CD4-positive, alpha-beta T cell treated with Interleukin-4 for 1 hour (primary cell): ENCODE measurements at regions not wholly inside any gene's neighbourhood (a gene's known extent, or its start where the extent isn't known, plus 50 kb on each side); places are given as distances from the start of the nearest gene placed in this dataset.
"Not testable (repeated sequence)": the region's sequence is repeated elsewhere in the genome, so short reads cannot be mapped to it uniquely, and the experiment has no call there.

Experiments
- DNase-seq, 2 donors: peaks; one replicate each; pipeline ENCODE4 v3.0.0-alpha.2; 2020 to 2022

GRCh38 chr15:66968806-66969596, 96.4 kb upstream of the SMAD3 start:
- no peak for DNase-seq

GRCh38 chr15:66974131-66974530, 91.3 kb upstream of the SMAD3 start:
- DNase-seq: not testable (repeated sequence)

- DNase-seq: not testable (repeated sequence)
Observed at GRCh38 chr15:66976106-66976640, 89.2 kb upstream of the SMAD3 start.

DNA sequence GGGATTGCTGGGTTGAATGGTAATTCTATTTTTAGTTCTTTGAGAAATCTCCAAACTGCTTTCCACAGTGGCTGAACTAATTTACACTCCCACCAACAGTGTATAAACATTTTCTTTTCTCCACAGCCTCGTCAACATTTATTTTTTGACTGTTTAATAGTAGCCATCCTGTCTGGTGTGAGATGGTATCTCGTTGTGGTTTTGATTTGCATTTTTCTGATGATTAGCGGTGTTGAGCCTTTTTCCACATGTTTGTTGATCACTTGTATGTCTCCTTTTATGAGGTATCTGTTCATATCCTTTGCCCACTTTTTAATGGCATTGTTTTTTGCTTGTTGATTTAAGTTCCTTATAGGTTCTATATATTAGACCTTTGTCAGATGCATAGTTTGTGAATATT, 85.1 kb upstream of the SMAD3 start:
- not testable (repeated sequence) for DNase-seq

- DNase-seq: no peak
Observed at GRCh38 chr15:66981771-66982170, 83.6 kb upstream of the SMAD3 start.

DNA sequence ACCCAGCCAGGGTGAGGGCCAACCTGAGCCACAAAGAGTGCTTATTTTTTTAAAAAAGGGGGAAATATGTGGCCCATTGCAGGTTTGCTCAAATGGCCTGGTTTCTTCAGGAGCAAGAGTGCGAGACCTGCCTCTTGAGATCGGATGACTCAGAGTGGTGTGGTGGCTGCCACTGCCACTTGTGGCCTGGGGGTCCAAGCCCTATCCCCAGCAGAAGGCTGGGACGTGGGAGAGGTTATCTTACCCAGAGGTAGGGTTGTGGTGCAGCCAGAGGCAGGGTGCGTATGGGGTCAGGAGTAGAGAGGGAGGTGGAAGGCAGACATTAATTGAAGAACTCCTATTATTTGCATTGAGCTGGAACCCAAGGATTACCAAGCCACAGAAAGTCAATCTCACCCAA, 83.2 kb upstream of the SMAD3 start:
- DNase-seq: no peak

DNA sequence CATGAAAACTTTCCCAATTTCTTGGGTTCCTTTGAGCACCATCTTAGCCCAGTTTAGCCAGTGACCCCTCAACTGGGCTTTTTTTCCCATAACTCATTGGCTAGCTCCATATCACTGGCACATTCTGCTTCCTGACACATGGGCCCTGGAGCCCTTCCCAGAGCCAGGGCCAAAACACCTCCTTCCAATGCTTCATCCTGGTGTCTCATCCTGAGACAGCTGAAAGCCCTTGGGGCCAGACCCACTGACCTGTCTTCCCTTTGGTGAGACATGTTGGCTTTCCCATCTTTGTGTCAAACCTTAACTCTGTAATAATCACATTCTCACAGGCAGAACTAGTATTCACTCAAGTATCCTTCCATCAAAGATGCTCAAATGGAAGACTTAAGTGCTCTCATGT, 82.6 kb upstream of the SMAD3 start:
- DNase-seq: no peak

GRCh38 chr15:66985653-66986052, 79.7 kb upstream of the SMAD3 start:
- no peak for DNase-seq

GRCh38 chr15:66986951-66987350, 78.5 kb upstream of the SMAD3 start:
- no peak for DNase-seq

DNA sequence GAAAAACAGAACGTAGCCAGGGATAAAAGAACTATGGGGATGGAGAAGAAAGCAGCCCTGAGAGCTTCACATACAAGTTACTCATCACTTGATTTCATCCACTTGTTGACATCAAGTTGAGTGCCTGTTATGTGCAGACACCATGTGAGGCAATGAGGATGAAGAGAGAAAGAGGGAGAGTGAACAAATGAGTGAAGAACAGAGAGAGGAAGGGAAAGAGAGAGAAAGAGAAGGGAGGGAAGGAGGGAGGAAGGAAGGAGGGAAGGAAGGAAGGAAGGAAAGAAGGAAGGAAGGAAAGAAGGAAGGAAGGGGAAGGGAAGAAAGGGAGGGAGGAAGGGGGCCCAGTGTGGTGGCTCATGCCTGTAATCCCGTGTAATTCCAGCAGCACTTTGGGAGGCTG, 72.3 kb upstream of the SMAD3 start:
- no peak for DNase-seq

GRCh38 chr15:66993874-66994696, 71.3 kb upstream of the SMAD3 start:
- no peak for DNase-seq

- DNase-seq: no peak
Observed at GRCh38 chr15:66994927-66995656, 70.3 kb upstream of the SMAD3 start.

DNA sequence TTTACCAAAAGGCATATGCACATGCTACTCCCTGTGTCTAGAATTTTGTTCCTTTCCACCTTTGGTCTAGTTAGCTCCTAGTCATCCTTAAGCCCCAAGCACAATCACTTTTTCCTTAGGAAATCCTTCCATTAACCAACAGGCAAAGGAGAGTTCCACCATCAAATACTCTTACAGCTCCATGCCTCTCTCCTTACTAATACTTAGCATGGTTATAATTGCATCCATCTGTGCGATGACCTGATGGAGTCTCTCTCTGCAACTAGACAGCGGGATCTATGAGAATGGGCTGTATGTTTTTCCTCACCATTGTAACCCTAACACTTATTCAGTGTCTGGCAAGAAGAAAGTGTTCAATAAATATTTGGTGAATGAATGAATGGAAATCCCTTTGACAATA, 69.3 kb upstream of the SMAD3 start:
- no peak for DNase-seq

- DNase-seq: no peak
Observed at GRCh38 chr15:66997212-66997611, 68.2 kb upstream of the SMAD3 start.

DNA sequence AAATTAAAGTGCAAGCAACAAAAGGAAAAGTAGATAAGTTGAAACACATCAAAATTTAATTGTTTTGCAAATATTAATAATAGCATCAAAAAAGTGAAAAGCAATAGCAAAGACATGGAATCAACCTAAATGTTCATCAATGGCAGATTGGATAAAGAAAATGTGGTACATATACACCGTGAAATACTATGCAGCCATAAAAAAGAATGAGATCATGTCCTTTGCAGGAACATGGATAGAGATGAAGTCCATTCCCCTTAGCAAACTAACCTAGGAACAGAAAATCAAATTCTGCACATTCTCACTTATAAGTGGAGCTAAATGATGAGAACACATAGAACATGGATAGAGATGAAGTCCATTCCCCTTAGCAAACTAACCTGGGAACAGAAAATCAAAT, 67.2 kb upstream of the SMAD3 start:
- DNase-seq: not testable (repeated sequence)

GRCh38 chr15:66999046-66999968, 66.1 kb upstream of the SMAD3 start:
- no peak for DNase-seq

DNA sequence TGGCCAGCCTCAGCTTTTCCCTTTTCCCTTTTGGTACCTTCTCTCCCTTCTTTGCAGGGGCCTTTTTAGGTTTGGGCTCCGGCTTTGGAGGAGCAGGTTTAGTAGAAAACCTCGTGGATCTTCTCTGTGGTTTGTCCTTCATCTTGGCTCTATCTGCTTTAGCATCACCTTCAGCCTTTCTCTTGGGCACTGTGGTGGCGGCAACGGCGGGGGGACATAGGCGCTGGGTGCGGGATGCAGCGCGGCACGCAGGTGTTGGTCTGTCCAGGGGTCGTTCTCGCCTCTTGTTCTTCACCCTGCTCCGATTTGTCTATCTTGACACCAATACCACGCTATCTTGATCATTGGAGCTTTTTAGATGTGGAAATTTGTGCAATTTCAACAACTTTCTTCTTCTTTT, 64.5 kb upstream of the SMAD3 start:
- DNase-seq: no peak

DNA sequence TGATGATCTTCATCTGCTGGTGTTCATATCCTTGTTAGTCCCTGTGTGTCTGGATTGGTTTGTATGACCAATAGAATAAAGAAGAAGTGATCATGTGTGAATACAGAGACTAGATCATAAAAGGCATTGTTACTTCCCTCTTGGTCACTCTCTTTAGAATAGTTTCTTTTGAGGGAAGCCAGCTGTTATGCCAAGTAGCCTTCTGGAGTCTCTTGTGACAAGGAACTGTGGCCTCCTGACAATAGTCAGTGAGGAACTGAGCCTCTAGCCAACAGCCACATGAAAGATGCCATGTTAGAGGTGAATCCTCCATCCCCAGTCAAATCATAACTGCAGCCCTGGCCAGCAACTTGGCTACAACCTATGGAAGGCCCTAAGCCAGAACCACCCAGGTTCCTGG, 63.0 kb upstream of the SMAD3 start:
- DNase-seq: no peak

DNA sequence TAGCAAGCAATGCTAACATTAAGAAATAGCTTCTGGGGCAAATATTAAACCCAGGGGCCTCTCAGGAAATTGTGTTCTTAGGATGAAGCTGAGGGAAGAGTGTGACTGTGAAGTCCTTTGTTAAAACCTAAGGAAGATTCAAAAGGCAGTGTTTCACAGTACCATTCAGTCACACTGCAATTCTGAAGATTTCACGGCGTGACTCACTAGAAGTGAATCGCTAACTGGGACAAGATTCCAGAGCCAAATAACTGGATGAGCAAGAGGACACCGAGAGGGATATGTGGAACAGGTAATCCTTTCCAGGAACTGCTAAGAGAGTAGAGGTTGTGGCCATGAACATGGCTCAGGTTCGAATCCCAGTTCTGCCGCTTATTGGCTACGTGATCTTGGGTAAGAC, 61.8 kb upstream of the SMAD3 start:
- no peak for DNase-seq

GRCh38 chr15:67004142-67004541, 61.3 kb upstream of the SMAD3 start:
- DNase-seq: no peak

- DNase-seq: no peak
Observed at GRCh38 chr15:67005294-67005996, 60.0 kb upstream of the SMAD3 start.
